Muscle of arm (tissue), 1 donor: ENCODE measurements at regions not wholly inside any gene's neighbourhood (a gene's known extent, or its start where the extent isn't known, plus 50 kb on each side); places are given as distances from the start of the nearest gene placed in this dataset.

Experiments used
- DNase-seq: peaks from one replicate; pipeline ENCODE4 v3.0.0-alpha.2; 2013

DNA sequence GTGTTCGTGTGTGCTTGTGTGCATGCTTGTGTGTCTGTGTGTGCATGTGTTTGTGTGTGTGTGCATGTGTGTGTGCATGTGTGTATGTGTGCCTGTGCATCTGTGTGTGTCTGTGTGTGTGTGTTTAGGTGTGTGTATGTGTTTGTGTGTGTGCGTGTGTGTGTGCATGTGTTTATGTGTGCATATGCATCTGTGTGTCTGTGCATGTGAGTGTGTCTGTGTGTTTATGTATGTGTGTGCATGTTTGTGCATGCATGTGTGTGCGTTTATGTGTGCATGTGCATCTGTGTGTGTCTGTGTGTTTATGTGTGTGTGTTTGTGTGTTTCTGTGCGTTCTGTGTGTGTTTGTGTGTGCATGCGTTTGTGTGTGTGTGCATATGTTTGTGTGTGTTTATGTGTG is 106.6 kb upstream of the TNRC6C start:
- DNase-seq: no peak

DNA sequence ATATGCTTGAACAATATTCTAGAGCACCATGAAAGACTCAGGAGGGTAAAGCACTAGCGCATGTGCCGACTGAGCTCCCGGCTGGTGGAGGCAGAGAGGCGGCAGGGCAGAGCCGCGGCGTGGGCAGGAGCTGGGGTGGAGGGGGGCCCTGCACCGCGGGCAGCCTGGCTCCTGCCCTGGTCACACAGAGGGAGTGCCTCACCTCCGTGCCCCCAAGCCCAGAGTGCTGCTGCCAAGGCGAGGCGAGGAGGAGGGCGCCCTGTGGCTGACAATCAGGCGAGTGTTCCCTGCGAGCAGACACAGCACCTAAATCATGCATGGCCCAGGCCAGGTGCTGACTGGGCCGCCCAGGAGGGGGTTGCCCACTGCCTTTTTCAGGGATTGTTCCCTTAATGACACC is 105.8 kb upstream of the TNRC6C start:
- DNase-seq: no peak

DNA sequence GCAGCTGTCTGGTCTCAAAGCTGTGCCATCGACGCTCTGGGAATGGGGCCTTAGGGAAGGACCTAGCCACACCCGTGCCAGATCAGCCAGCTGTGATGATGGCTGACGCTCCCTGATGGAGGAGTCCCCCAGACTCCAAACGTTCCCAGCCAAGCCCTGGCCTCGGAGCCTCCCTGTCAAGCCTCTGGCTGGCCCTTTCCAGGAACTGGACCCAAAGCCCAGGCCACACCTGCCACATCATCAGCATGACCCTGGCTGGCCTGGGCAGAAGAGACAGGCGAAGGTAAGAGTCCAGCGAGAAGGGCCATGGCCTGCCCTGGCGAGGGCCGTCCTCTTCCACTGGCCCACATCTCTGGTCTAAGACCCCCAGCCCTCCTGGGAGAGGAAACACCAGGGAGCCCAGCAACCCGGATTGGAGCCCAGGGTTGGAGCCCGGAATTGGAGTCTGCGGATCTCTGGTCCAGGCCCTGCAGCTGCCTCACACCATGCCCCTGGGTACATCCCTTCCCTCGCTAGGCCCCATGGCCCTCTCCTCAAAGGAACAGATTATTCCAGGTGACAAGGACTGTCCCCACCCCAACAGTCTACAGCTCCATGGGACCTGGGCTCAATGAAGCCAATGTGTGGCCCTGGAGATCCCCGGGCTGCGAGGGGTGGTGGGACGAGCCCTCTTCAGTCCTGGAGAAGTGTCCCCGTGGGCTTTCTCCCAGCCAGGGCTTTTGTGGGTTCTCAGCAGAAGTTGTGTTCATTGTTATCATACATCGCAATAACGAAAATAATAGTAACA is 105.1 kb upstream of the TNRC6C start:
- no peak for DNase-seq

DNA sequence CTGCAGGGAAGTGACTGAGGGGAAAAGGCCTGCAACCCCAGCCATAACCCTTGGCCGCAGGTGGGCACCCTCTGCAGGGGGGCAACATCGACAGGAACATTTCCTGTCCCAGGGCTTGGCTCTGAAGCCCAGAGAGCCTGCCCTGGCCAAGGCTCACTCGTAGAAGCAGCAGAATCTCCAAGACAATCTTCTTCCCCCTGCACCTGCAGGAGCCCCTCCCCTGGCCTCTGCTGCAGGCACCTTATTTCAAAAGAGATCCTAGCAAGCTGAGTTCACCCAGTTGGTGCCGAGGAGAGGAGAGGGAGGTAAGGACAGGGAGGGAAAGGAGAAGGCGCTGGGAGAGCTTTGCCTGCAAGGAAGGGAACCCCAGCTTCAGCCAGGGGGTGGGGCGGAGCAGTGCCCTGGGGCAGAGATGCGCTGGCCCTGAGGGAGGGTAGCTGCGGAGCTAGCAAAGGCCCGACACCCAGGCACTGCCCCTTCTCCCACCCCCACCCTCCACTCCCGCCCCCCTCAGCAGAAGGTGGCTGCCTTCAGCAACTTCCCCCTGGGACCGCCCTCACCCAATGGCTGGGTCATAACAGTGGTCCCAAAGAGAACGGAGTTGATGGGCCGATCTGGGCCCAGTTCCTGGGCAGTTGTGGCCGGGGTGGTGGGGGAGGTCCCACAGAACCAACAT is 104.3 kb upstream of the TNRC6C start:
- DNase-seq: no peak

DNA sequence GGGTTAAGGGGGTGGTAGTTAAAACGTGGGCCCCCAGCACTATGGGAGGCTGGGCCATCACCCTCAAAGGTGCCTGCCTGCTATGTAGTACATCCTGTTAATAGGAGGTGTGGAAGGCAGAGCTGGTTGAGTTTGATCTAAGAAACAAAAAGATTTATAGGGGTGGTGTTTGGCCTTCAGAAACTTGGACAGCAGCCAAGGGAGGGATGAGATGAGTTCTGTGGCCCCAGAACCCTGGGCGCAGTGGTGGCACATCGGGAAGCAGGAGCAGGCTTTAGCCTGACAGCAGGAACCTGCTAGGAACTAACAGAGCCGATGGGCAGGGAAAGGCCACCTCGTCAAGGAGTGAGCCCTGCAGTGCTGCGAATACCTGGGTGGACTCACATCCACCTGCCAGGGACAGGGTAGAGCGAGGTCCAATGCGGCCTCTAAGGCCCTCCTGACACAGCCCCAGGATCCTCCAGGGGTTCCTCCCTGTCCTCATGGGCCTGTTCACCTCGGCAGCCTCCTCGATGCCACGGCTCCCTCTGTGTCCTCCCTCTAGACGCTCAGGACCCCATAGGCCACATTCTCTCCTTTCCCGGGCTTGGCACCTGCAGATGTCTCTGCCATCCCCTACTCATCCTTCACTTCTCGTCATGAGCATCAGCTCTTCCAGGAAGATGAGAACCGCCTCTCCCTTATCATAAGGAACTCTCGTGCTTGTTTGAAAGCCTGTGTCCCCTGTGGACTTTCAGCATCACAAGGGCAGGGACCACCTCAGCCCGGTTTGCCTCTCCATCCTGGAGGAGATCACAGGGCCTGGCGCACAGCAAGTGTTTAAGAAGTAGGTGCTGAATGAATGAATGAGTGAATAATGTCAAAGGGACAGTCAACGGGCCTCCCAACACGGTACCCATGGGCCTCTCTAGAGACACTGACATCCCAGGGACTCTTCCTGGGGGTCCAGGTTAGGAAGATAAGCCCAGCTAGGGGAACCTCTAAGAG is 103.5 kb upstream of the TNRC6C start:
- DNase-seq: no peak

DNA sequence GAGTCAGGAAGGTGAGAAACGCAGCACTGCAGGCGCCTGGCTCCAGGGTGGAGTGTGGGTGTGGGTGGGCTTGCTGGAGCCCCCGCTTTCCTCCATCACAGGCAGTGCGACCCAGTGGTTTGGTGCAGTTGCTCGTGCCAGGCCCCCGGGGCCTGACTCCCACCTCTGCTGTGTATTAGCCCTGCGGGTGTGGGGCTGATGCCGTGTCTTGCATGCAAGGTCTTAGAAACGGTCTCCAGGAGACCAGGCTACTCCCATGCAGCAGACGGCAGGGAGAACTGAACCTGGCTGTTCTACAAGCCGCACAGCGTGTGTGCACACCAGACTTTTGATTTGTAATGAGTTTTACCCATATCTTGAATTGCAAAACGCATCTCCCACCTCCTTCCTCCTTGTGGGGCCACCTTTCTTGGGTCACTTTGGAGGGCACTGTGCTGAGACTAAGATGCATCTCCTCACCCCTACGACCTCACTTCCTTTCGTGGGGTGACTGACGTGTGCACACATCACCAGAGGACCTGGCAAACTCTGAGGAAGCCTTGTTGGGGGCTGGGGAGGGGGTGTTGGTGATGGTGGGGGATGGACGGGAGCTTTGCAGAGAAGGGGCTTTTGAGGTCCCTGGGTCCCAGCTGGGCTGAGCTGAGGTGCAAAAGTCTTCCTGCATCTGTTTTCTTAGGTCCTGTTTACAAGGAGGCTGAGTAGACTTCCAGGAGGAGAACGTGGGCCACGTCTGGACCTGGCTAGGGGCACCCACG is 101.8 kb upstream of the TNRC6C start:
- no peak for DNase-seq

DNA sequence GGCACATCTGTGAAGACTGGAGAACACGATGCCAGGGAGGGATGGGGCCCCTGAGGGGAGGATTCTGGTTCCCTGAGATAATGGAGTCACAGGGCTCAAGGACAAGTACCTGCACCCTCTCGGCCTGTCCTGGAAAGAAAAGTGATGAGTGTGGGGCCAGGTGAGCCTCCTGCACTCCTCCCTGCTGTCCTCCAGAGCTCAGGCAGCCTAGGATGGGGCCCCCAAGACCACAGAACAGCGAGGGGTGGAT is 101.3 kb upstream of the TNRC6C start:
- no peak for DNase-seq

DNA sequence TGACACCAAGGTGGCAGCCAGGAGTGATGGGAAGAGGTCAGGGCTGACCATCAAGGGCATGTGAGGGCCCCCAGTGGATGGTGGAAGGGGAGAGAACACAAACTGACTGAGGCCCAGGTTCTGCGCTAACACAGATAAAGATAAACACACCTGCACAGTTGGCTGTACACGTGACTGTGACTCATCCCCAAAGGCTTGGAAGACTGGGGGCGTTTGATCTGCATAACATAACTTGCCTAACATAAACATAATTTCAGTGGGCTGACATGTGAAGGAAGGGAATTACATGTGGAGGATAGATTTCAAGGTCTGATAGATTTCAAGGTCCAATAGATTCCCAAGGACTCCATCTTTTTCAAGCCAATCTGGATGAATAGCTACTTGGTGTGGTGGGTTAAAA is 100.9 kb upstream of the TNRC6C start:
- DNase-seq: no peak

DNA sequence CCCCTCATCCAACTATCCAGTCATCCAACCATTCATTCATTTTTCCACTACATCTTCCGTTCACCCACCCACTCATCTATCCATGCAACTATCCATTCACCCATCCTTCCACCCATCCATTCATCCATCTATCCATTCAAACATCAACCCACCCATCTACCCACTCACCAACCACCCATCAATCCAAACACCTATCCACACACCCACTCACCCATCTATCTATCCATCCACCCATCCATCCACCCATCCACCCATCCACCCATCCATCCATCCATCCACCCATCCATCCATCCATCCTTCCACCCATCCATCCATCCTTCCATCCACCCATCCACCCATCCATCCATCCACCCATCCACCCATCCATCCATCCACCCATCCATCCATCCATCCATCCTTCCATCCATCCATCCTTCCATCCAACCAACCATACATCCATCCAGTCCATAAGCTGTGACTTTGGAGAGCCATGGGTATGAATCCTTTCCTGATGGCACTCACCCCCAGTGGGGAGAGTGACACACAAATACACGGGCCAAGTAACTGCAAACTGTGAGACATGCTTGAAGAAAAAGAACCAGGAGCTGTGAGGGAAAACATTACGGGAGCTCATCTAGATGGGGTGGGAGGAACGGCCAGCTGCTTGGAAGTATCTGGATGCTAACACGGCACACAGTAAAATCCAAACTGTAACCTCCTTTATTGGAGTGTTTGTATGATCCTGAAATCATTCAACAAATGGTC is 100.0 kb upstream of the TNRC6C start:
- no peak for DNase-seq

DNA sequence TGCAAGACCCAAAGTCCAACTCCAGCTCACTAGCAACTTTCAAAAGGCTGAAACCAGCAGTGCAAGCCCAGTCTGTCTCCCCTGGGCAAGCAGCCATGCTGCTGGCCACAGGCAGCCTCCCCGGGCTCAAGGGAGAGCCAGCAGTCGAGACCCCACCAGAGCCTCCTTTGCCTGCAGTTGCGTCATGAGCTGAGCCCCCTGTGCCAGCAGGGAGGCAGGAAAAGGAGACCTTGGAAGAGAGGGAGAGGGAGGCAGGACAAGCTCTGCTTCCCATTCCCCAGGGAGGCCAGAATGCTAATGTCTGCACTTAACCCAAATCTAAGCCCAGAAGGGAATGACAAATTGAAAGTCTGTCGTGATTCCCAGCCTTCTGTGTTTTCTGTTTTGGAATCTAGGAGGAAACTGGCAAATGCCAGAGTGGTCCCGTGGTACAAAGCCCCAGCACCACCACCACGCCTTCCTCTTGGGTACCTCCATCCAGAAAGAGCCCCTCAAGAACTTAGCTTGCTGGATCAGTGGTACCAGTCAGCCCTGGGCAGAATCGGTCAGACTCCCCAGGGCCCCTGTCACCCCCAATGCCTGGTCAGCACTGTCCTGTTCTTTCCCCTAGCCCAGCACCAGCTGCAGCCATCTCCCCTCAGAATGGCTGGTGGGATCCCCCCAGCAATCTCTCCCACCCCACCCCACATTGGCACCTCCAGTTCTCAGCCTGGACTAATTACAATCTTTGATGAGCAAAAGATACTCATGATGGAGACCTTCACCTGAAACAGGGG is 99.3 kb upstream of the TNRC6C start:
- no peak for DNase-seq

DNA sequence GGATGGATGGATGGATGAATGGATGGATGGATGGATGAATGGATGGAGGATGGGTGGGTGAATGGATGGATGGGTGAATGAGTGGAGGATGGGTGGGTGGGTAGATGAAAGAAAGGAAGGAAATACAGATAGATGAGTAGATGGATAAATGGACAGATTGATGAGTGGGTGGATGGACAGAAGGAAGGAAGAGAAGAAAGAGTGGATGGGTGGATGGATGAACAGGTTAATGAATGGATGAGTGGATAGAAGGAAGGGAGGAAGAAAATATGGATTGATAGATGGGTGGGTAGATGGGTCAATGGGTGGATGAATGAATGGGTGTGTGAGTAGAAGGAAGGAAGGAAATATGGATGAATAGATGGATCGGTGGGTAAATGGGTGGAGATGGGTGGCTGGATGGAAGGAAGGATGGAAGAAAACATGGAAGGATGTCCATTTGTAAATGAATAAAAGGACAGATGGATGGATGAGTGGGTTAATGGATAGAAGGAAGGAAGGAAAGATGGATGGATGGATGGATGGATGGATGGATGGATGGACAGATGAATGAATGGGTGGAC is 97.3 kb upstream of the TNRC6C start:
- no peak for DNase-seq

DNA sequence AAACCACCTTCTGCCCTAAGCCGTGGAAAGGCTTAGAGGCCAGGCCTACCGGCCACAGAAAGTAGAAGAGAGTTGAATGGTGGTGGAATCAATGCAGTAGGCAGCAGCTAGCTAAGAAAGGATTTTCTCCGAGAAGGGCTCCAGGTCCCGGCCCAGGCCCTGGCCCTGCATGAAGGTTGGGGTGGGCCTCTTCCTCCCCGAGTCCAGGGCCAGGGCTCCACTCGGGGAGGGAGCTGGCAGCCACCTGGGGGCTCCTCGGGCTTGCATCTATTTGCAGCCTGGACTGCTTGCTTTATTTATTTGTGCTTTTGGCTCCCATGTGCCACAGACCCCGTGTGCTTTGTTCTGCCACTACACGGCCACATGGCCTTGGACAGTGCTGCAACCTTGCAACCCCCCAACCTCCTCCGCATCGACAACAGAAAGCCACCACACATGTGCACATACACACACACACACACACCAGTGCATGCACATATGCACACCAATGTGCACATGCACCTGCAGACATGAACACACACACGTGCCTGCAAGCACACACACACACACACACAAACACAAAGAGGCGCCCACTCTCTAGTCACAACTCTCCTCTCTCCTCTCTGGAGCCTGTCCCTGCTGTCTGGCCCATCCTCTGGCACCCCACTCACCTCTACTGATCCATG is 96.4 kb upstream of the TNRC6C start:
- no peak for DNase-seq

DNA sequence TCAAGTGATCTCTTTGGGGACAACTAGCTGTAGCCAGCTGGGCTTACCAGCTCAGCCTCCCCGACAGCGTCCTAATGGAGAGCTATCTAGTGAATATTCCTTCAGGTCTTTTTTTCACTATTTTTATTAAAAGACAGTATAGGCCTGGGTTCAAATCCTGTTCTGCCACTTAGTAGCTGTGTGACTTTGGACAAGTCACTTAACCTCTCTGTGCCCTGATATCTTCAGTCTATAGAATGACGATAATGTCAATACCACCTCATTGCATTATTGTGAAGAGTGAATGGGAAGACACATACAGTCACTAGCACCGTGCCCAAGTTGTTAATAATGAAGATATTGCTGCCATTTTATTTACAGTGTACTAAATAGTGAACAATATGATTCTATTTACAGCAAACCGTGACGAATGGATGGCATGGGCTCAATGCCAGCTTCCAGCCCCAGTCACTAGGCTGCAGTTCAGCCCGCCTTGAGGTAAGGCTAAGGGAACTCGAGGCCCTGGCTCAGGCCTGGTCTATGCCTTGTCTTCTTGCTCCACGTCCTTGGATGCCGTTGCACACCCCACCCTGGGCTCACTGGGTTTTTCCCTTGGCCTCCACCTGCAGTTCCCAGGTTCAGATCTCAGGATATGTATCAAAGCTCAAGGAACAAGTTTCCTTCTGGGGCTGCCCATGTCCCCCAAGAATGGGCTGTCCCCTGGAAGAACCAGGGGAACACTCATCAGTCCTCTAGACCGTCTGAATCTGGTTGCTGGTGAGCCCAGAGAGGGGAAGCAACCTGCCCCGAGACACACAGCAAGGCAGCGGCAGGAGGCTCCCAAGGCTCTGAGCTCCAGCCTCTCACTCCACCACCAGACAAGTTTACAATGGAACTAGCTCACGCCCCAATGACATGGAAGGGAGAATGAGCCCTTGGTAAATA is 95.4 kb upstream of the TNRC6C start:
- no peak for DNase-seq

DNA sequence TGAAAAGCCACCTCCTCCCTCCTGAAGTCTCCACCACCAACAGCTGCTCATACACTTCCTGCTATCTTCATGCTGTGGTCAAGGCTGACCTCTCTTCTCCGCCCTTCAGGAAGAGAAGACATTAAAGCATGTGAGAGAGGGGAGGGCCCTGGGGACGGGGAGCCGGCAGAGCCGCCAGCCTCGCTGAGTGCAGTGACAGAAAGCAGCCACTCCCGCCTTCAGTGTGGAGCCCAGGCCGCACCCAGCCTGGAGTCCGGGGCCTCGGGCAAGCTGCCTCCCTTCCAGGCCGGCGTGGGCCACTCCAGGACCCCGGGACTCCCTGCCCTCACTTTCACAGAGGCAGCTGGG is 94.7 kb upstream of the TNRC6C start:
- DNase-seq: no peak

DNA sequence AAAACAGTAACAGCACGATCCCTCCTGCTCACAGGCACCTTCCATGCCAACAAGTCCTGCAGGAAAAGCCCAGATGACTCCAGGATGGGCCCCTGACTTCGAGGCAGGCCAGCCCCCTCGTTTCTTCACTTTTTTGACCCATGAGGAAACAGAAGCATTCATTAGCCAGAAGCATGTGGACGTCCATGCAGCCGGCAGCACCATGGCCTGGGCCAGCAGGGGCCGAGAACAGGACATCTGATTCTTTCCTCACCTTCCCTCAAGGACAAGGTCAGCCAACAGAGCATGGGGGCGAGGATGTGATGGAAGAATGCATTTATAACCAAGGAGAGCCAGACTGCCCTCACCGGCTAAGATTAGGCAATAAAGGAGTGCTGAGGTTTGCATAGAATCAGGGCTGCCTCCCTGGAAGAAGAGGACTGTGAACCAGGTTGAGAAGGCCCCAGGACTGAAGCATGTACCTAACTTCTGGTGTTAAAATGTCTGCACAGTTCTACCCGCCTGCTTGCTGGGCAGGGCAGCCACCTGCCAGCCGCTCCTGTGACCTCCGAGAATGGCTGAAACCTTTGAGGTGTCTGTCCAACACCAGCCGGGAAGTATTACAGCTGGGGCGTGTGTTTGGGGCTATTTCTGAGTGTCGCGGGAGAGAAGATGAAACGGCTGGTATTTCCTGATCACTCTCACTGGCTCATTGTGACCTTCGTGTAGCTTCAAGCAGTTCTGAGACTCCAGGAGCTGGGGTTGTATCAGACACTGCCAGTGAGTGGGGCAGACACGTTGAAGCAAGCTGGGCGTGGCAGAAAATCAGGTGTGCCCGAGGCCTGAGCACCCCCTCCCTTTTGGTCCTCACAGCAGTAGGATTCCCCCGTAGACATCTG is 94.0 kb upstream of the TNRC6C start:
- no peak for DNase-seq

DNA sequence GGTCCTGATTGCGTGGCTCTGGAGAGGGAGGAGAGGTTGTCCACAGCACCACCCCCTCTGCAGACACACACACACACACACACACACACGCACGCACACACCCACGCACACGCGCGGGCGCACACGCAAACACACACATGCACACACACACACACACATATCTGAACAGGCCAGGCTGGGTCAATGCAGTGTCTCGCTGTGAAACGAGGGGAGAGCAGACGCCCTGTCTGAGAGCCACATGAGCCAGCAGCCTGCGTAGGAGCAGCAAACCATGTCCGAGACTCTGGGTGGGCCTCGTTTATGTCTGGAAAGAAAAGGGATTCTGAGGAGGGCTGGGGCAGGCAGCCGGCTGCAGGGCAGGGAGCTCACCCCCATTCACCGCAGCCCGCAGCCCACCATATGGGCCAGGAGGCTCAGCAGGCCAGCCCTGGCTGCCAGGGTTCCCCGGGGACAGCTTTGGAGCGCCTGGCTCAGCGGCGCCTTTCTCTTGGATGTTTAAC is 93.3 kb upstream of the TNRC6C start:
- no peak for DNase-seq

DNA sequence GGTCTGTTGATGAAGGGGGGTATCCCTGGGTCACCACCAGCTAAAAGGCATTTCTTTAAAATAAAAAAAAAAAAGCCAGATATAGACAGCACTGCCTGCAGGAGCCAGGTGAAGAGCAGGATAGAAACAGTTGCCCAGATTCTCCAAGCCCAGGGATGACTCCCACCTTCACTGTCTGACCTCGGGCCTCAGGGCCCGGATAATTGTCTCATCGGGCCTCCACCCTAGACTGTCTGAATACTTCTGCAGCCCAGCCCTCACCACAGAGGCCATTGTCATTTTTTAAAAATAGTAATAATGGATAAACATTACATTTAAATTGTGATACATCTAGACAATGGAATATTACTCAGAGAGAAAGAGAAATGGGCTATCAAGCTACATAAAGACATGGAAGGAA is 92.8 kb upstream of the TNRC6C start:
- no peak for DNase-seq
